ENCODE measurements at regions not wholly inside any gene's neighbourhood (a gene's known extent, or its start where the extent isn't known, plus 50 kb on each side); places are given as distances from the start of the nearest gene placed in this dataset.

GRCh38 chr21:32100423-32100822, 178.4 kb downstream of the MIS18A start:
- TF ChIP-seq POLR2A (IDR thresholded peaks at IDR 0.05) (no peak), CTCF (IDR thresholded peaks at IDR 0.05) (no peak)
